ENCODE measurements at regions not wholly inside any gene's neighbourhood (a gene's known extent, or its start where the extent isn't known, plus 50 kb on each side); places are given as distances from the start of the nearest gene placed in this dataset.

- Histone ChIP-seq H2AFZ (no peak overlapping the region), H3K4me1 (ENCODE audit: insufficient read depth) (no peaks in the 10 kb centered on the region), H4K20me1 (ENCODE audit: insufficient read depth, poor library complexity, severe bottlenecking) (no peaks in the 10 kb centered on the region), H3K27ac (no peak overlapping the region), H3K9me3 (ENCODE audit: low read depth) (no peaks in the 10 kb centered on the region), H3K36me3 (replicated peaks; ENCODE audit: insufficient read depth, low read depth) (no peaks in the 10 kb centered on the region), H3K9me2 (replicated peaks; ENCODE audit: insufficient read depth) (no peaks in the 10 kb centered on the region), H3K27me3 (peaks cover 17% of the 10 kb centered on the region), H3K4me3 (no peak overlapping the region), H3K79me2 (no peaks in the 10 kb centered on the region), H3K4me2 (no peak overlapping the region)
- 56% methylated on average over 17 of the region's 17 CpGs for WGBS (ENCODE audit: low lambda C conversion rate, missing lambda C conversion rate)
- DNase-seq (ENCODE audit: low spot score) = no peak
- TF ChIP-seq EZH2phosphoT487 (IDR thresholded peaks at IDR 0.05; ENCODE audit: low read depth, severe bottlenecking, unreplicated experiment) (no peak), CTCF (IDR thresholded peaks at IDR 0.05; ENCODE audit: poor library complexity) (no peak), EZH2 (IDR thresholded peaks at IDR 0.05; ENCODE audit: borderline replicate concordance) (no peak)
These were observed 309.6 kb upstream of the SKOR2 start for GRCh38 chr18:47560723-47561715.

GRCh38 chr18:47558110-47558750 is 306.8 kb upstream of the SKOR2 start:
- no peaks in the 10 kb centered on the region for H3K36me3 ChIP-seq (replicated peaks; ENCODE audit: insufficient read depth, low read depth)

GRCh38 chr18:47557160-47557559 is 305.7 kb upstream of the SKOR2 start:
- Histone ChIP-seq H2AFZ (no peak overlapping the region), H3K27me3 (peaks cover 17% of the 10 kb centered on the region), H3K4me3 (no peak overlapping the region), H4K20me1 (ENCODE audit: insufficient read depth, poor library complexity, severe bottlenecking) (no peaks in the 10 kb centered on the region), H3K4me1 (ENCODE audit: insufficient read depth) (no peaks in the 10 kb centered on the region), H3K36me3 (replicated peaks; ENCODE audit: insufficient read depth, low read depth) (no peaks in the 10 kb centered on the region), H3K9me3 (ENCODE audit: low read depth) (no peaks in the 10 kb centered on the region), H3K27ac (no peak overlapping the region), H3K79me2 (no peaks in the 10 kb centered on the region), H3K9me2 (replicated peaks; ENCODE audit: insufficient read depth) (no peaks in the 10 kb centered on the region), H3K4me2 (no peak overlapping the region)
- no peak for TF ChIP-seq CTCF (IDR thresholded peaks at IDR 0.05; ENCODE audit: poor library complexity)
- TF ChIP-seq EZH2 (IDR thresholded peaks at IDR 0.05; ENCODE audit: borderline replicate concordance) = no peak
- no peak for TF ChIP-seq EZH2phosphoT487 (IDR thresholded peaks at IDR 0.05; ENCODE audit: low read depth, severe bottlenecking, unreplicated experiment)
- no peak for DNase-seq (ENCODE audit: low spot score)
- WGBS (ENCODE audit: low lambda C conversion rate, missing lambda C conversion rate) = 70% methylated on average over 7 of the region's 7 CpGs

More at GRCh38 chr18:47558110-47558750, 306.8 kb upstream of the SKOR2 start:
- Histone ChIP-seq H3K9me2 (replicated peaks; ENCODE audit: insufficient read depth) (no peaks in the 10 kb centered on the region), H4K20me1 (ENCODE audit: insufficient read depth, poor library complexity, severe bottlenecking) (no peaks in the 10 kb centered on the region), H3K27me3 (peaks cover 17% of the 10 kb centered on the region), H3K79me2 (no peaks in the 10 kb centered on the region), H3K4me2 (no peak overlapping the region), H3K9me3 (ENCODE audit: low read depth) (no peaks in the 10 kb centered on the region), H2AFZ (no peak overlapping the region), H3K27ac (no peak overlapping the region), H3K4me1 (ENCODE audit: insufficient read depth) (no peaks in the 10 kb centered on the region), H3K4me3 (no peak overlapping the region)
- TF ChIP-seq CTCF (IDR thresholded peaks at IDR 0.05; ENCODE audit: poor library complexity) = no peak
- no peak for DNase-seq (ENCODE audit: low spot score)
- 68% methylated on average over 4 of the region's 4 CpGs for WGBS (ENCODE audit: low lambda C conversion rate, missing lambda C conversion rate)

All from hepatocyte (in vitro differentiated cells).